ENCODE measurements at regions not wholly inside any gene's neighbourhood (a gene's known extent, or its start where the extent isn't known, plus 50 kb on each side); places are given as distances from the start of the nearest gene placed in this dataset.

GRCh38 chr5:52684051-52684450 lies 103.7 kb upstream of the ITGA1 start:
- TF ChIP-seq TEAD4 (IDR thresholded peaks at IDR 0.05) (no peak), EP300 (IDR thresholded peaks at IDR 0.05; ENCODE audit: borderline replicate concordance) (no peak), ZBTB7A (IDR thresholded peaks at IDR 0.05; ENCODE audit: low read depth) (no peak)

GRCh38 chr5:52685566-52685965 lies 102.2 kb upstream of the ITGA1 start:
- TF ChIP-seq, protein P1, sequence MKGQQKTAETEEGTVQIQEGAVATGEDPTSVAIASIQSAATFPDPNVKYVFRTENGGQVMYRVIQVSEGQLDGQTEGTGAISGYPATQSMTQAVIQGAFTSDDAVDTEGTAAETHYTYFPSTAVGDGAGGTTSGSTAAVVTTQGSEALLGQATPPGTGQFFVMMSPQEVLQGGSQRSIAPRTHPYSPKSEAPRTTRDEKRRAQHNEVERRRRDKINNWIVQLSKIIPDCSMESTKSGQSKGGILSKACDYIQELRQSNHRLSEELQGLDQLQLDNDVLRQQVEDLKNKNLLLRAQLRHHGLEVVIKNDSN (IDR thresholded peaks at IDR 0.05), result no peak
- TF ChIP-seq, protein P2, sequence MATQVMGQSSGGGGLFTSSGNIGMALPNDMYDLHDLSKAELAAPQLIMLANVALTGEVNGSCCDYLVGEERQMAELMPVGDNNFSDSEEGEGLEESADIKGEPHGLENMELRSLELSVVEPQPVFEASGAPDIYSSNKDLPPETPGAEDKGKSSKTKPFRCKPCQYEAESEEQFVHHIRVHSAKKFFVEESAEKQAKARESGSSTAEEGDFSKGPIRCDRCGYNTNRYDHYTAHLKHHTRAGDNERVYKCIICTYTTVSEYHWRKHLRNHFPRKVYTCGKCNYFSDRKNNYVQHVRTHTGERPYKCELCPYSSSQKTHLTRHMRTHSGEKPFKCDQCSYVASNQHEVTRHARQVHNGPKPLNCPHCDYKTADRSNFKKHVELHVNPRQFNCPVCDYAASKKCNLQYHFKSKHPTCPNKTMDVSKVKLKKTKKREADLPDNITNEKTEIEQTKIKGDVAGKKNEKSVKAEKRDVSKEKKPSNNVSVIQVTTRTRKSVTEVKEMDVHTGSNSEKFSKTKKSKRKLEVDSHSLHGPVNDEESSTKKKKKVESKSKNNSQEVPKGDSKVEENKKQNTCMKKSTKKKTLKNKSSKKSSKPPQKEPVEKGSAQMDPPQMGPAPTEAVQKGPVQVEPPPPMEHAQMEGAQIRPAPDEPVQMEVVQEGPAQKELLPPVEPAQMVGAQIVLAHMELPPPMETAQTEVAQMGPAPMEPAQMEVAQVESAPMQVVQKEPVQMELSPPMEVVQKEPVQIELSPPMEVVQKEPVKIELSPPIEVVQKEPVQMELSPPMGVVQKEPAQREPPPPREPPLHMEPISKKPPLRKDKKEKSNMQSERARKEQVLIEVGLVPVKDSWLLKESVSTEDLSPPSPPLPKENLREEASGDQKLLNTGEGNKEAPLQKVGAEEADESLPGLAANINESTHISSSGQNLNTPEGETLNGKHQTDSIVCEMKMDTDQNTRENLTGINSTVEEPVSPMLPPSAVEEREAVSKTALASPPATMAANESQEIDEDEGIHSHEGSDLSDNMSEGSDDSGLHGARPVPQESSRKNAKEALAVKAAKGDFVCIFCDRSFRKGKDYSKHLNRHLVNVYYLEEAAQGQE (IDR thresholded peaks at IDR 0.05; ENCODE audit: low read depth), result peak; percentile 81

- TF ChIP-seq RAD21 (IDR thresholded peaks at IDR 0.05; ENCODE audit: low read depth) (no peak), CREB1 (IDR thresholded peaks at IDR 0.05; ENCODE audit: low read depth) (no peak), TCF12 (IDR thresholded peaks at IDR 0.05; ENCODE audit: low read depth) (no peak), CEBPB (IDR thresholded peaks at IDR 0.05) (no peak), EP300 (IDR thresholded peaks at IDR 0.05; ENCODE audit: borderline replicate concordance) (no peak), EGR1 (IDR thresholded peaks at IDR 0.05) (no peak), ZBTB7A (IDR thresholded peaks at IDR 0.05; ENCODE audit: low read depth) (no peak), TEAD4 (IDR thresholded peaks at IDR 0.05) (no peak), YY1 (IDR thresholded peaks at IDR 0.05; ENCODE audit: low read depth) (no peak), NFIC (IDR thresholded peaks at IDR 0.05) (no peak), FOXM1 (IDR thresholded peaks at IDR 0.05; ENCODE audit: borderline replicate concordance, low read depth) (no peak), TAF1 (IDR thresholded peaks at IDR 0.05; ENCODE audit: low read depth) (no peak)
- TF ChIP-seq, protein P1 (IDR thresholded peaks at IDR 0.05), result no peak
- TF ChIP-seq, protein P2 (IDR thresholded peaks at IDR 0.05; ENCODE audit: low read depth), result no peak
- TF ChIP-seq, protein P3, sequence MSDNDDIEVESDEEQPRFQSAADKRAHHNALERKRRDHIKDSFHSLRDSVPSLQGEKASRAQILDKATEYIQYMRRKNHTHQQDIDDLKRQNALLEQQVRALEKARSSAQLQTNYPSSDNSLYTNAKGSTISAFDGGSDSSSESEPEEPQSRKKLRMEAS (IDR thresholded peaks at IDR 0.05), result no peak
Observed at GRCh38 chr5:52685971-52686370, 101.7 kb upstream of the ITGA1 start.

DNA sequence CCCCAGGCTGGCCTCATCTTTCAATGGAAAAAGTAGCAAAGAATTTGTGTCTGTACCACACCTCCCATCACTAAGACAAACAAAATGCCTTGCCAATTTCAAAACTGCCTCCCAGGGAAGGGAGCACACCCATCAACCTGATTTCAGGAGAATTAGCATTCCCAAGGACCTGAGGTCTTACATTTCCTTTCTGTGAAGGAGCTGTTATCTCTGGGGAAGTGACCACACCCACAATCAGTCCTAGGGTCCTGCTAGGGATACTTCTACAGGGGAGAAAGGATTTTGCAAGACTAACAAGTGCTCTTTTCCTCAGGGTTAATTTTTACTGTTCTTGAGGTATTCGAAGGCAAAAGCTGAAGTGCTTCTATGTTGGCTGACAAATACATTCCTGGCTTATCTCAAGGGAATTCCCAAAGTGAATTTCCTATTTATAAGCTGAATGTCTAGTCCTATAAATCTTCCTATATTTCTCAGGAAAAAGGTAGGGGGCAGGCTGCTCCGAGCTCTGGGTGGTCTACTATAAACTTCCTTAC lies 97.4 kb upstream of the ITGA1 start:
- no peak for TF ChIP-seq EP300 (IDR thresholded peaks at IDR 0.05; ENCODE audit: borderline replicate concordance)
- TF ChIP-seq YY1 (IDR thresholded peaks at IDR 0.05; ENCODE audit: low read depth), result no peak
- no peak for TF ChIP-seq TCF12 (IDR thresholded peaks at IDR 0.05; ENCODE audit: low read depth)
- TF ChIP-seq NFIC (IDR thresholded peaks at IDR 0.05), result no peak
- no peak for TF ChIP-seq EGR1 (IDR thresholded peaks at IDR 0.05)
- TF ChIP-seq, protein P3 (IDR thresholded peaks at IDR 0.05), result no peak
- no peak for TF ChIP-seq TAF1 (IDR thresholded peaks at IDR 0.05; ENCODE audit: low read depth)
- TF ChIP-seq ZBTB7A (IDR thresholded peaks at IDR 0.05; ENCODE audit: low read depth), result no peak
- TF ChIP-seq, protein P1 (IDR thresholded peaks at IDR 0.05), result no peak
- no peak for TF ChIP-seq CREB1 (IDR thresholded peaks at IDR 0.05; ENCODE audit: low read depth)
- no peak for TF ChIP-seq FOXM1 (IDR thresholded peaks at IDR 0.05; ENCODE audit: borderline replicate concordance, low read depth)
- no peak for TF ChIP-seq CEBPB (IDR thresholded peaks at IDR 0.05)
- TF ChIP-seq, protein P2 (IDR thresholded peaks at IDR 0.05; ENCODE audit: low read depth), result no peak
- TF ChIP-seq RAD21 (IDR thresholded peaks at IDR 0.05; ENCODE audit: low read depth), result no peak
- TF ChIP-seq TEAD4 (IDR thresholded peaks at IDR 0.05), result no peak

Measured in Ishikawa (cell line).